T follicular helper cell (primary cell): ENCODE measurements at regions not wholly inside any gene's neighbourhood (a gene's known extent, or its start where the extent isn't known, plus 50 kb on each side); places are given as distances from the start of the nearest gene placed in this dataset.

Experiments used
- DNase-seq: peaks from one replicate; pipeline ENCODE4 v3.0.0-alpha.2; 2020; ENCODE audit warnings: low read depth

DNA sequence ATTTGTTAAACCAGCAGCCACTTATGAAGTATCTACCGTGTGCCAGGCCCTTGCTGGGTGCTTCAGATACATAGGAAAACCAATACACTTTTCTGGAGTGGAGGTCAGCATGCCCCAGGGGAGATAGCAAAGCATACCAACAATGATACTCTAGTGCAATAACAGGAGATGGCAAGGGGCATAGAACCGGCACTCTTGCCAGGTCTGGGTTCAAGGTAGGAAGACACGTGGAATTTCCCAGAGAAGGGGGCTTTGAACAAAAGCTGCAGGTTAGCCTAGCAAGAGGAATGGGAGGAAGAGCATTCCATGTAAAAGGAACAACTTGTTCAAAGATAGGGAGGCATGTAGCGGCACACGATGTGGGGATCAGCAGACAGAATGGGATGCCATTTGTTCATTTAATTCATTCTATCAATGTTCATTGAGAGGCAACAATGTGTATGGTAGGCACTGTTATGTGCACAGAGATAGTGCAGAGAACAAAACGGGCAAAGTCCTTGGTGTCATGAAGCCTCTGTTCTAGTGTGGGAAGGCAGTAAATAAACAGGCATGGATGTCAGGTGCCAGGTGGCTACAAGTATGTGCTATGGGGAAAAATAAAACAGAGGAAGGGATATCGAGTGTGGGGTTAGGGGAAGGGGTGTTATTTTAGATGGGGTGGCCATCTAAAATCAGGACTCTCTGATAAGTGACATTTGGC lies 162.6 kb upstream of the E2F8 start:
- DNase-seq, result no peak

DNA sequence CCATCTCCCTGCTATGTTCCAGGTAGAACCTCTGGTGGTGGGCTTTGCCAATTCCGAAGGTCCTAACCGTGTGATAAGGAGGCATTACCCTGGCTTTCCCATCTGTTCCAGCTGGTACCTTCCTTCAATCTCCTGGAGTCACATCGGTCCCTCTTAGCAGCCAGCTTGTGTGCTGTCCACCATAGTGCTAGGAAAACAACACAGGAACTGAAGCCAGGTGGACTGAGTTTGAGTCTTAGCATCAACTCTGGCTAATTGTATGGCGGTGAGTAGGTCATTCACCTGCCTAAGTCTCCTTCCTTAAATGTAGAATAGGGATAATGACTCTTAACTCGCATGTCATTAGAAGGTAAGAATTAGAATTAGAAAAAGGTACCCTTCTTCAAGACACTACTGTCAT lies 159.6 kb upstream of the E2F8 start:
- DNase-seq, result no peak

DNA sequence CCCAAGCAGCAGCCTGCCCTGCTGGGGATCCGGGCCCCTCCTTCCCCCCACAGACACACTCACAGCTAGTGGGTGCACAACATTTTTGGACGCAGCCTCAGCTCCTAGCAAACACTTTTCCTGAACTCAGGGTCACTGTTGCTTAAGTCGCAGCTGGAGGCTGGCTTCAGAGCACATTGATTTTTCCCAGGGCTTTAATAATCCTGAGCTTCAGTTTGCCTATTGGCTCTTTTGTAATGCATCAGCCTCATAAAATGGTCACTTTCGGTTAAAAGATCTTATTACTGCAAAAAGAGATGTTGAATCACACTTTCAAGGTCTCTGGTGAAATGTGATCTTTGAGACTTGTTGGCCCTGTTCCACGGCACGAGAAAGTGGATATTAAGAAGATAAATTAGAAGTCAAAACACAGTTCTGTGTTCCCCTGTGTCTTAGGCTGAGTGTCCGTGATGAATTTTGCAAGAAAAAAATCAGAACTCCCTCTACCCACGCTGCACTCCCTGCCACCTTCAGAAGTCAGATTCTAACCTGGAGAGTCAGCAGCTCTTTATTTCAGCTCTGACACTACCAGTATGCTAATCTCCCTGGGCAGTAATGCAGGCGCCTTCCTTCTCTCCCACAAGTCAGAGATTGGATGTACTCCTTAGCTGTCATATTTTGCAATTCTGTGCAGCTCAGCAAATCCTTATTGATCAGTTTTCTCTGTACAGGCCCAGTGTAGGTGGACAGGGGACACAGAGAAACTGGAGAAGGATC lies 158.2 kb upstream of the E2F8 start:
- DNase-seq, result no peak

DNA sequence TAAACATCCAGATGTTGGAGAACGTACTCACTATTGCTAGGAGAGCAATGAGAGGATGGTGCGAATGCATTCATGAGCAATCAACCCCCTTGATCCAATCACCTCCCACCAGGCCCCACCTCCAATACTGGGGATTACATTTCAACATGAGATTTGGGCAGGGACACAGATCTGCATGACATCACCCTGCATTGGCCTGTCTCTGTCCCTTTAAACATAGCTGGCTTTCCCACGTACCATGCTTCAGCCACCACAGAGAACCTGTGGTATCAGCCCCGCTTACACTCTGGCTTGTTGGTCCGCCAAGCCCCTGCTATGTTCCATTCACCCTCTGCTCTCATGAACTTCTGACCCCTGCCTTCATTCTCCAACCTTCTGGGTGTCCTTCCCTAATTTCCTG lies 157.5 kb upstream of the E2F8 start:
- no peak for DNase-seq

GRCh38 chr11:19395050-19395449 lies 154.3 kb upstream of the E2F8 start:
- no peak for DNase-seq

DNA sequence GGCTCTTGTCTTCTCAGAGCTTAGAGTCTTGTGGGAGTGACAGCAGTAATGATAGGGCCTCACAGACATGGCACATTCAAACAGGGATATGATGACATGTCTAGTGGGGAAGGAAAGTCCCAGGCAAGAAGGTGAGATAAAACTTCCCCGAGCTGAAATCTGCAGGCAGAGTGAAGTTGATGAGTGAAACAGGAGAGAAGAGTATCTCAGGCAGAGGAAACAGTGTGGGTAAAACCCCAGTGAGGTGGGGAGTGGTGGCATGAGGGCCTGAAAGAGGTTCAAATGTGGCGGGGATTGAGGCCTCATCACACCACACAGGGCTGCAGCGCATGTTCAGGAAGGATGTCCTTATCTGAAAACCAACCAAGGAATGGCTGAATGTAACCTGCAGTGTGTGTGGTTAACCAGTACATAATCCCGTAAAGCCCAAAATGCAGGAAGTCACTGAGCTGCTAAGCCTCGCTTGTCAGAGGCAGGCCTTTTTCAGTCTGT lies 153.8 kb upstream of the E2F8 start:
- DNase-seq, result no peak

DNA sequence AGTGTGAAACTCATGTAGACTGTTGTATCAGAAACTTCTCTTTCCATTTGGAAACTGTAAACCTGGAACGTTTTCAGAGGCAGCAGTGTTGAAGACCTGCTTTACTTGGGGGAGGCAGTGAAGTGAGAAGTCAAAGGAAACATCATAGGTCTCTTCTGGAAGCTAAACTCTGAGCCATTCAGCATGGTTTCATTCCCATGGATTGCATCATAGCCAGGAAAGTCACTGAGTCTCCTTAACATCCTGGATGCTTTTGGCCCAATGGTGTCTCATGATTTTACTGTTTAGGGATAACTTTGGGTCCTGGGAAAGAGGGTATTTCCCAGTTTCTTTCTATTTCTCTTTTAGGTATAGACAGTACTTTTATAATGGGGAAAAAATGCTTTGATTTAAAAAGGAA lies 153.2 kb upstream of the E2F8 start:
- DNase-seq, result no peak

DNA sequence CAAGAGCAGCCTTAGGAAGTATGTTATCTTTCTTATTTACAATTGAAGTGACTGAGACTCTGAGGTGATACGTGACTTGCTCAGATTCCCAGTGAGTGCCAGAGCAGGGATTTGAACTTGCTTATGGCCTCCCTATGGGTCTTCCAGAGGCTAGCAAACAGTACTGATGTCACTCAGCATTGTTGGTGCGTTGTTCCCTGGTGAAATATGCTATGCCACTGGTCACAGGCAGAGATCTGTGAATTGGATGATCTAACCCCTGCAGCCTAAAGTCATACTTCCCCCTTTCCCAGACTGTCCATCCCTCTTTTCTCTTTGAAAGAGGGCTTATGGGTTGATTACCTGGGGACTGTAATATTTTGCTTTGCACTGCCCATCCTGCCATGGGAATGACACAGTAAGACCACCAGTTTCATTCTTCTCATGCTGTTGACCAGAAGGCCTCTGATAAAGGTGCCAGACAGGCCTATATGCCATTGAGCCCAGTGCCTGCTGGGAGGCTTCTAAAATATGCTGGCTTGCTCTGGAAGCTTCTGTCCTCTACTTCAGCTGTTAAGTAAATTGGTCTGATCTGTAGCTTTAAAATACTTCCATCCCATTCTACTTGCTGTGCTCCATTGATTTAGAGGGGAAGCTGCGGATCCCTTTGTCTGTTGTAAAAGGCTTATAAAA lies 152.2 kb upstream of the E2F8 start:
- no peak for DNase-seq

- no peak for DNase-seq
Observed at GRCh38 chr11:19392321-19392720, 151.6 kb upstream of the E2F8 start.

- no peak for DNase-seq
Observed at GRCh38 chr11:19391652-19392051, 150.9 kb upstream of the E2F8 start.

GRCh38 chr11:19391026-19391425 lies 150.3 kb upstream of the E2F8 start:
- DNase-seq, result no peak

DNA sequence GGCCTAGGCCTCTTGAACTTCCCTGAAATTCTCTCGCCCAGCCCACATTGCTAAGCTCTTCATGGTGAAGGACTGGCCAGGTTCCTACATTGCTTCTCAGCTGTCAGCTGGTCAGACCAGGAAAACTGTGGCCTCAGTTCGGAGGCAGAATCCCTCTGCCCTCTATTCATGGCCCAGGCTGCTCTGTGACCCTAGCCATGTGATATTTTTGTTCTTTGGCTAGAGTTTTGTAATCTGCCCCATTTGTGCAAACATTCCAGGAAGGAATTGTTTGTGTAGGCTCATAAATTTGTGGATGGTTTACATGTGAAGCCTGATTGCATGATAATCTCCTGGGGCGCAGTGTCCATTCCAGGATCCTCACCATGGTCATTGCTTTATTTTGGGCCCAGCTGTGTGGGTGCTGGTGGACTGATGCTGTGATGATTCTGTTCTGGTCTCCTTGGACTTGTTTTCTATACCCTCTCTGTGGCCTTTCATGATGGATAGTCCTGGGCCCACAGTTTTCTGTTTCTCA lies 149.1 kb upstream of the E2F8 start:
- no peak for DNase-seq

GRCh38 chr11:19382131-19382611 lies 141.4 kb upstream of the E2F8 start:
- DNase-seq, result no peak

DNA sequence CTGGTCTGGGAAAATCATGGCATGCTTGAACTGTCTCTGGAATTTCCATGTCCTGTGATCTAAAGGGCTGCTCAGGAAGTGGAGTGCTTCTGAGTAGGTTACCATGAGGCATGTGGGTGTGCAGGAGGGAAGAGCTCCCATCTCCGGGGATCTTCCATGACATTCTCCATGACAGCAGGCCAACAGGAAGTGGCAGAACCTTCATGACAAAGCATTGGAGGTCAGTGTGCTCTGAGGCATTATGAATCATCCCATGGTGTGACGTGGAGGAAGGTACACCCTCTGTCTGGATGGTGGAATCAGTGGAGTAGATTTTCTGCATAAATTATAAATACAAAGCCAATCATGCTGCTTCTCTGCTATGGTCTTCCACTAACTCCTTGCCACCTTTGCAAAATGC lies 139.6 kb upstream of the E2F8 start:
- no peak for DNase-seq

GRCh38 chr11:19379465-19379864 lies 138.7 kb upstream of the E2F8 start:
- DNase-seq, result no peak

DNA sequence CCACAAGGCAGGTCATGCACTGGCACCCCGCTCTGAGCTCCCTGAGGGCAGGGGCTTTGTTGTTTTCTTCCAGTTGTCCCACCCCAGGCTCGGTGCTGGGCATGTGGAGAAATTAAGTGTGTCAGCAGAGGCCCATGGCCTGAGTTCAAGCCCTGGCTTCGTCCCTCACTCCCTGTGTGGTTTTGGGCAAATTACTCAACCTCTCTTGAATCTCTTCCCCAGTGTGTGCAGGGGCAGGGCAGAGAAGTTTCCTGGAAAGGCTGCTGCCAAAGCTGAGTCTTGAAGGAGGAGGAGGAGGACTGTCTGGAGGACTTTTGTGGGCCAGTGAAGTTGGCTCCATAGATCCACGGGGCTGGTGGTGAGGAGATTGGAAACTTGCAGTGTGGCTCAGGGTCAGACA lies 138.1 kb upstream of the E2F8 start:
- DNase-seq, result no peak

GRCh38 chr11:19377881-19378280 lies 137.1 kb upstream of the E2F8 start:
- DNase-seq, result no peak

DNA sequence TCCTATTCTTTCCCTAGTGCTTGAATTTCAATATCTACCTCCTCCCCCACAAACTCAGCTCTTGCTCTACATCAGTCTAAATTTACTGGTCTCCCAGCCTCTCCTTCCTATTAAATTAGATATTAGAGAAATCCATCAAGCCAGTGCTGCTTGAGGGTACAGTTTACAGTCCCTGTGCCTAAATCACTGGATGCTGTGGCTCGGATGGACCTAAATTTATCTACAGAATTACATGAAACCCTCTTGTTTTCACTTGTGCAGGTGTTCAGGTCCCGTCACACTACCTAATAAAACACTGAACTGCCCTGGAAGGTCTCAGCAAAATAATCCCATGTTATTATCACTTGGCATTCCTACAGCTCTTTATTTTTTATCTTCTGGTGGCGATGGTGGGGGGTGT lies 134.7 kb upstream of the E2F8 start:
- no peak for DNase-seq

DNA sequence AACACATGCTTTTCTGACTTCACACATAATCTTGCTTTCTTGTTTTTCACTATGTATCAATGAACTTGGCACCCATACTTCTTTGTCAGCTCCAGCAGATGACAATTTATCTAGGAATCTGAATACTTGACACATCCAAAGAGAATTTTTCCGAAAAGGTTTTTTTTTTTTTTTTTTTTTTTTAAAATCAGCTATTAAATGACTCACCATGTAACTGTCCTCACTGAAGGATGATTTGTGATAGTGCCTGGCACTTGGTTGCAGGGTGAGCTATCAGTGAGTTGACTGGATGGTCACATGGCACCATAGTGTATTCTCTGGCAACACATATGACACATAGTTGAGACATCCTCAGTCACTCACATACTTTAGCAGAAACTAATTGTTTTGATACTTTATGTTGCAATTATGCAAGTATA lies 133.4 kb upstream of the E2F8 start:
- DNase-seq, result no peak

- DNase-seq, result no peak
Observed at GRCh38 chr11:19372381-19372780, 131.6 kb upstream of the E2F8 start.

GRCh38 chr11:19370100-19370861 lies 129.5 kb upstream of the E2F8 start:
- DNase-seq, result no peak
